ENCODE measurements at regions not wholly inside any gene's neighbourhood (a gene's known extent, or its start where the extent isn't known, plus 50 kb on each side); places are given as distances from the start of the nearest gene placed in this dataset.

- TF ChIP-seq TCF4 (CRISPR knock-in tag; IDR thresholded peaks at IDR 0.05; ENCODE audit: borderline replicate concordance), result no peak
- TF ChIP-seq ZNF565 (CRISPR knock-in tag; conservative IDR thresholded peaks at IDR 0.05; ENCODE audit: low read depth), result no peak
- TF ChIP-seq, protein P1, sequence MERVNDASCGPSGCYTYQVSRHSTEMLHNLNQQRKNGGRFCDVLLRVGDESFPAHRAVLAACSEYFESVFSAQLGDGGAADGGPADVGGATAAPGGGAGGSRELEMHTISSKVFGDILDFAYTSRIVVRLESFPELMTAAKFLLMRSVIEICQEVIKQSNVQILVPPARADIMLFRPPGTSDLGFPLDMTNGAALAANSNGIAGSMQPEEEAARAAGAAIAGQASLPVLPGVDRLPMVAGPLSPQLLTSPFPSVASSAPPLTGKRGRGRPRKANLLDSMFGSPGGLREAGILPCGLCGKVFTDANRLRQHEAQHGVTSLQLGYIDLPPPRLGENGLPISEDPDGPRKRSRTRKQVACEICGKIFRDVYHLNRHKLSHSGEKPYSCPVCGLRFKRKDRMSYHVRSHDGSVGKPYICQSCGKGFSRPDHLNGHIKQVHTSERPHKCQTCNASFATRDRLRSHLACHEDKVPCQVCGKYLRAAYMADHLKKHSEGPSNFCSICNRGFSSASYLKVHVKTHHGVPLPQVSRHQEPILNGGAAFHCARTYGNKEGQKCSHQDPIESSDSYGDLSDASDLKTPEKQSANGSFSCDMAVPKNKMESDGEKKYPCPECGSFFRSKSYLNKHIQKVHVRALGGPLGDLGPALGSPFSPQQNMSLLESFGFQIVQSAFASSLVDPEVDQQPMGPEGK (CRISPR knock-in tag; IDR thresholded peaks at IDR 0.05; ENCODE audit: borderline replicate concordance), result no peak
- TF ChIP-seq, protein P2, sequence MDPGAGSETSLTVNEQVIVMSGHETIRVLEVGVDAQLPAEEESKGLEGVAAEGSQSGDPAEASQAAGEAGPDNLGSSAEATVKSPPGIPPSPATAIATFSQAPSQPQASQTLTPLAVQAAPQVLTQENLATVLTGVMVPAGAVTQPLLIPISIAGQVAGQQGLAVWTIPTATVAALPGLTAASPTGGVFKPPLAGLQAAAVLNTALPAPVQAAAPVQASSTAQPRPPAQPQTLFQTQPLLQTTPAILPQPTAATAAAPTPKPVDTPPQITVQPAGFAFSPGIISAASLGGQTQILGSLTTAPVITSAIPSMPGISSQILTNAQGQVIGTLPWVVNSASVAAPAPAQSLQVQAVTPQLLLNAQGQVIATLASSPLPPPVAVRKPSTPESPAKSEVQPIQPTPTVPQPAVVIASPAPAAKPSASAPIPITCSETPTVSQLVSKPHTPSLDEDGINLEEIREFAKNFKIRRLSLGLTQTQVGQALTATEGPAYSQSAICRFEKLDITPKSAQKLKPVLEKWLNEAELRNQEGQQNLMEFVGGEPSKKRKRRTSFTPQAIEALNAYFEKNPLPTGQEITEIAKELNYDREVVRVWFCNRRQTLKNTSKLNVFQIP (CRISPR knock-in tag; IDR thresholded peaks at IDR 0.05; ENCODE audit: borderline replicate concordance, low read depth), result no peak
- no peak for TF ChIP-seq ARNTL (CRISPR knock-in tag; IDR thresholded peaks at IDR 0.05; ENCODE audit: borderline replicate concordance, low read depth)
- no peak for TF ChIP-seq ZNF8 (CRISPR knock-in tag; IDR thresholded peaks at IDR 0.05)
Observed at GRCh38 chr10:8194050-8194449, 139.6 kb downstream of the GATA3 start.
